ENCODE measurements at regions not wholly inside any gene's neighbourhood (a gene's known extent, or its start where the extent isn't known, plus 50 kb on each side); places are given as distances from the start of the nearest gene placed in this dataset.

GRCh38 chr2:2702385-2702784, 371.3 kb upstream of the MYT1L start:
- ATAC-seq (ENCODE audit: low read depth), result no peak
- H3K4me1 ChIP-seq (ENCODE audit: insufficient read depth, poor library complexity, severe bottlenecking), result no peaks in the 10 kb centered on the region
- no peak overlapping the region for H3K4me3 ChIP-seq (ENCODE audit: severe bottlenecking)
- no peaks in the 10 kb centered on the region for H3K36me3 ChIP-seq (ENCODE audit: low read depth)
- TF ChIP-seq CTCF (IDR thresholded peaks at IDR 0.05; ENCODE audit: poor library complexity, severe bottlenecking), result no peak
- H3K9me3 ChIP-seq (ENCODE audit: severe bottlenecking), result no peaks in the 10 kb centered on the region
- H3K27me3 ChIP-seq (ENCODE audit: insufficient read depth, poor library complexity, severe bottlenecking), result no peaks in the 10 kb centered on the region
- no peak for DNase-seq (ENCODE audit: low spot score)
- H3K27ac ChIP-seq (ENCODE audit: poor library complexity, severe bottlenecking), result no peak overlapping the region

GRCh38 chr2:2701813-2702212, 370.7 kb upstream of the MYT1L start:
- no peak overlapping the region for H3K27ac ChIP-seq (ENCODE audit: poor library complexity, severe bottlenecking)
- ATAC-seq (ENCODE audit: low read depth) (no peak), DNase-seq (ENCODE audit: low spot score) (no peak)
- H3K36me3 ChIP-seq (ENCODE audit: low read depth), result no peaks in the 10 kb centered on the region
- no peaks in the 10 kb centered on the region for H3K4me1 ChIP-seq (ENCODE audit: insufficient read depth, poor library complexity, severe bottlenecking)
- no peak for TF ChIP-seq CTCF (IDR thresholded peaks at IDR 0.05; ENCODE audit: poor library complexity, severe bottlenecking)
- no peaks in the 10 kb centered on the region for H3K9me3 ChIP-seq (ENCODE audit: severe bottlenecking)
- no peak overlapping the region for H3K4me3 ChIP-seq (ENCODE audit: severe bottlenecking)
- no peaks in the 10 kb centered on the region for H3K27me3 ChIP-seq (ENCODE audit: insufficient read depth, poor library complexity, severe bottlenecking)

DNA sequence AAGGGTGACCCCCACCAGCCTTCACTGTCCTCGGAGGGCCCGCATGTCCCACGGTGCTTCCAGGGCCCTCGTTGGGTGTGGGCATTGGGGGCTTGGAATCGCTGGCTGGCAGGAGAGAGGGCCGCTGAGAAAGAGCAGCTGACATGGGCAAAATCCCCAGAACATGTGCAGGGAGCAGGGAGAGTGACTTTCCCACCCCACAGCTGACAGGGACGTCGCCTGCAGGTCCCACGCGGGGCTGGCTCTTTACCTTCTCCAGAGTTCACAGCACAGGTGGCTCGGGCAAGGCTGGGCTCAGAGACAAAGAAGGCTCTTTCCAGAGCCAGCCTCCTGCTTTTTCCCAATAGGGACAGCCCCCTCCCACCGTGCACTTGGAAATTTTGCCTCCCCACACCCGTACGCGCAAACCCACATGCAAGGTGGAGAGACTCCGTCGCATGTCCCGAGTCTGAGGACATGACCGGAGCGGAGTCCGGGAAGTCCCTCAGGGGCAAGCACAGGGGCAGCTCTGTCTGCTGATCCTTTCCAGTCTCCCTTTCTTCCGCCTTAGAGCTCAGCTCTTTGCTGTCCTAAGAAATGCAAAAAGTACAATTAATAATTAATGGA, 370.2 kb upstream of the MYT1L start:
- ATAC-seq (ENCODE audit: low read depth) (no peak), DNase-seq (ENCODE audit: low spot score) (no peak)
- no peak for TF ChIP-seq CTCF (IDR thresholded peaks at IDR 0.05; ENCODE audit: poor library complexity, severe bottlenecking)
- H3K36me3 ChIP-seq (ENCODE audit: low read depth), result no peaks in the 10 kb centered on the region
- no peak overlapping the region for H3K27ac ChIP-seq (ENCODE audit: poor library complexity, severe bottlenecking)
- no peak overlapping the region for H3K4me3 ChIP-seq (ENCODE audit: severe bottlenecking)
- H3K9me3 ChIP-seq (ENCODE audit: severe bottlenecking), result no peaks in the 10 kb centered on the region
- H3K27me3 ChIP-seq (ENCODE audit: insufficient read depth, poor library complexity, severe bottlenecking), result no peaks in the 10 kb centered on the region
- H3K4me1 ChIP-seq (ENCODE audit: insufficient read depth, poor library complexity, severe bottlenecking), result no peaks in the 10 kb centered on the region

DNA sequence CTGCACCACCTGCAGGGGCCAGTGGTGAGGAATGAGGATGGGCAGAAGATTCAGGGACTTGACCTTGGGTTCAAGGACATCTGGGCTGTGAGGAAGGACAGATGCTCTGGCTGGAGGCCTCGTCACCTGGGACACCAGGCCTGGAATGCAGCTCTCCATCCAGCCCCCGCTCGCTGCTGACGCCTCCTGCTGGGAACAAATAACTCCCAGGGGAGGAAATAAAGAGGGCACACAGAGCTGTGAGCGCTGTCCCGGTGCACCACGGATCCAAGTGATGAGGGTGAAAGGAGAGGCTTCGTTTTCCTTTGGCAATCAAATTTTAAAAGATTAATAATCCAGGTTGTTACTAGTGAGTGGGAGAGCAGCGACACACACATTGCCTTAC, 368.0 kb upstream of the MYT1L start:
- ATAC-seq (ENCODE audit: low read depth) (no peak), DNase-seq (ENCODE audit: low spot score) (no peak)
- H3K36me3 ChIP-seq (ENCODE audit: low read depth), result no peaks in the 10 kb centered on the region
- H3K4me1 ChIP-seq (ENCODE audit: insufficient read depth, poor library complexity, severe bottlenecking), result no peaks in the 10 kb centered on the region
- H3K27ac ChIP-seq (ENCODE audit: poor library complexity, severe bottlenecking), result no peak overlapping the region
- no peak for TF ChIP-seq CTCF (IDR thresholded peaks at IDR 0.05; ENCODE audit: poor library complexity, severe bottlenecking)
- H3K4me3 ChIP-seq (ENCODE audit: severe bottlenecking), result no peak overlapping the region
- no peaks in the 10 kb centered on the region for H3K27me3 ChIP-seq (ENCODE audit: insufficient read depth, poor library complexity, severe bottlenecking)
- no peaks in the 10 kb centered on the region for H3K9me3 ChIP-seq (ENCODE audit: severe bottlenecking)

GRCh38 chr2:2698182-2699120, 367.4 kb upstream of the MYT1L start:
- Histone ChIP-seq H3K4me3 (ENCODE audit: severe bottlenecking) (no peak overlapping the region), H3K4me1 (ENCODE audit: insufficient read depth, poor library complexity, severe bottlenecking) (no peaks in the 10 kb centered on the region), H3K36me3 (ENCODE audit: low read depth) (no peaks in the 10 kb centered on the region), H3K9me3 (ENCODE audit: severe bottlenecking) (no peaks in the 10 kb centered on the region), H3K27me3 (ENCODE audit: insufficient read depth, poor library complexity, severe bottlenecking) (no peaks in the 10 kb centered on the region), H3K27ac (ENCODE audit: poor library complexity, severe bottlenecking) (no peak overlapping the region)
- DNase-seq (ENCODE audit: low spot score), result peak; percentile 36
- no peak for ATAC-seq (ENCODE audit: low read depth)
- TF ChIP-seq CTCF (IDR thresholded peaks at IDR 0.05; ENCODE audit: poor library complexity, severe bottlenecking), result peak; percentile 18

Data from RWPE2 (cell line).